HG02678 (cell line): ENCODE measurements at regions not wholly inside any gene's neighbourhood (a gene's known extent, or its start where the extent isn't known, plus 50 kb on each side); places are given as distances from the start of the nearest gene placed in this dataset.
A peak's percentile ranks its signal among the peaks of the same experiment; 100 is the strongest.

Source experiments
- ATAC-seq: cut with Tn5 transposase; IDR thresholded peaks from one replicate; pipeline ENCODE4 v1.9.1; 2021; ENCODE audit warnings: mild to moderate bottlenecking, moderate library complexity; ENCODE audit not compliant: unreplicated experiment

DNA sequence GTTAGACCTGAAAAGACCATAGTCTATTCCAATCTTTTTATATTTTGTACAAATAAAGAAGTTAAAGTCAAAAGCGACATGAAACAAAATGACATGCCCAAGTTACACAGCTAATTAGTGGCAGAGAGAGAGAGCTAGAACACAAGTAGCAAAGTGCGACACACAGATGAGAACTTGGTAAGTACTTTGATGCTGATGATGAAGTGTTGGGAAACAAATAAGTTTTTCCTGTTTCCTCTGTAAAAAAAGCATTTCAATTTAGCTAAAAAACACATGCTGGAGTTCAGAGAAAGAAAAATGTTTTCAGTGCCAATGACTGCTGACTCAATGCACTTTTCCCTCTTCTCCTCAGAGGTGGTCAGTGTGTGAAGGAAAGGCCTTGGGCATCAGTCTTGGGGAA is 226.9 kb downstream of the PAX3 start:
- ATAC-seq, result no peak

DNA sequence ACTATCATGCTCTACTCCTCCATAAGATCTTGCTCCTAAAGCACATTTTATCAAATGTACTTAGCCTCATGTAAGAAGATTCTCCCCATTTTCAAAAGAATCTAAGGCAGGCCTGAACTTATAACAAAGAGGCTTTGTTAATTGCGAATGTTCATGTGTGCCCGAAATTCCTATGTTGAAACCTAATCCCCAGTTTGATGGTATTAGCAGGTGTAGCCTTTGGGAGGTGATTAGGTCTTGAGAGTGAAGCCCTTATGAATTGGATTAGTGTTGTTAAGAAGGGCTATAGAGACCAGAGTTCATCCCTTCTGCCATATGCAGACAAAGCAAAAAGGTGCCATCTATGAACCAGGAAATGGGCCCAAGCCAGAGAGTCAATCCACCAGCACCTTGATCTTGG is 234.5 kb downstream of the PAX3 start:
- ATAC-seq, result no peak

GRCh38 chr2:222058819-222059445 is 239.9 kb downstream of the PAX3 start:
- no peak for ATAC-seq

- ATAC-seq, result no peak
These were observed 241.3 kb downstream of the PAX3 start for GRCh38 chr2:222057347-222058073.

DNA sequence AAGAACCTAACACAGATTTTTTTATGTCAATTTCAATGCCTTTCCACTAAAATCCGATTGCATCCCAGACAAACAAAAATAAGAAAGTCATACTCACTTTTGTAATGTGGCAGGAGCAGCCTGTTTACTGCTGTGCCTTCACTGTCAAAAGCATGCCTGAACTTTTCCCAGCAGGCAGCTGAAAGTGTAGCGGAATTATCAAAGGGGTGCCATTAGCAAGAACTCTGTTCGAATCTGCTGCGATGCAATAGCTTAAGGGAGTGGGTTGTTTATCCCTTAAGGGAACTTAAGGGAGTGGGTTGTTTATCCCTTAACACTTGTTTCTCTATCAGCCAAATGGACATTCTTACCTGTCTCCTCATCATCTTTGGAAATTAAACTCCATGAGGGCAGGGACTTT is 243.5 kb downstream of the PAX3 start:
- no peak for ATAC-seq

GRCh38 chr2:222054813-222055212 is 244.0 kb downstream of the PAX3 start:
- no peak for ATAC-seq

GRCh38 chr2:222052934-222053367 is 245.8 kb downstream of the PAX3 start:
- peak; percentile 54 for ATAC-seq

DNA sequence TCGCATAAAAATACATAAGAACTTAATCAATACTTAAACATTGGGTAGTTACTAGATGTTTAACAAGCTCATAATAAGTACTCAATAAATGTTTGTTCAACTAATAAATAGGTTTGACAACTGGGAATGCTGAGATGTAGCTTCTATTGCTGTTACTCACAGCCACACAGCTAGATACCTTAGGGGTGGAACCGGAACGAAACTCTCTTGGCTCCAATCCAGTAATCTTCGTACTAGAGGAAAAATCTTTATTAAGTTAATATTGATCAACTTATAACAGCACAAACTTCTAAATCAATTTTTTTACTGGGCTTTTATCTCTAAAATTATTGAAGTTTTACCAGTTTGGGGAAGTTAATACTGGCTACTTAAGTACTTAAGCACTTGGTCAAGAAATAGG is 247.8 kb downstream of the PAX3 start:
- ATAC-seq, result no peak

DNA sequence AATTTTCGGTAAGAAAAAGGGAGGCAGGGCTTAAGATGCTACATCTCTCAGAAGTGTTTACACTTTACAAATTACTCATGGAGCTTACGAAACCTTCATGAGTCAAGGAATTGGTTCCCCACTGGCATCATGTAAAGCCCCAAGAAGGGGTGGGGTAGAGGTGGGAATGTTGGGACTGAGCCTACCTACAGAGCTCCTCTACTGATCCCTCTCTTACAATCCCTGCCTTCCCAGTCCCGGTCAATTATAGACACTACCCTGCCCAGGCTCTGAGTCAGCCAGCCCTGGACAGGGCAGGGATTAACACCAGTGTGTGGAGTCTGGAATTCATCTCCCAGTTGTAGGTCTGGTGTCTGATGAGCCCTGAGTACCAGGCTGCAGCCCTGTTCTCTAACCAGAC is 248.9 kb downstream of the PAX3 start:
- ATAC-seq, result no peak

- ATAC-seq, result no peak
These were observed 254.9 kb downstream of the PAX3 start for GRCh38 chr2:222043897-222044296.

- no peak for ATAC-seq
These were observed 256.1 kb downstream of the PAX3 start for GRCh38 chr2:222042666-222043065.

GRCh38 chr2:222040333-222040732 is 258.5 kb downstream of the PAX3 start:
- ATAC-seq, result no peak

GRCh38 chr2:222039821-222040220 is 259.0 kb downstream of the PAX3 start:
- no peak for ATAC-seq

- no peak for ATAC-seq
These were observed 260.6 kb downstream of the PAX3 start for GRCh38 chr2:222038067-222038802.

DNA sequence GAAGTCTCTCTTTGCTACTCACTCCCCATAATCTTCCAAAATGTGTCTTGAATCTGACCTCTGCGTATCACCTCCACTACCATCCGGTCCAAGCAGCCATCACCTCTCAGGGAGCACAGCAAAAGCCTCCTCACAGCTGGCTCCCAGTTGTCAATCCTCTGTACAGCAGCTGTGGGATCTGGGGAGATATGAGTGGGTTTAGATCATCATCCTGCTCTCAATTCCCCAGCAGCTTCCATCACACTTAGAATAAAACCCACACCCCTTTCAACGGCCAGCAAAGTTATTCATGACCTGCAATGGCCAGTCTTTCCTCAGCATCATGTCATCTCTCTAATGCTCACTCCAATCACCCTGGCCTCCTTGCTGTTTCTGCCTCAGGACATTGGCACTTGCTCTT is 261.6 kb downstream of the PAX3 start:
- ATAC-seq, result no peak

DNA sequence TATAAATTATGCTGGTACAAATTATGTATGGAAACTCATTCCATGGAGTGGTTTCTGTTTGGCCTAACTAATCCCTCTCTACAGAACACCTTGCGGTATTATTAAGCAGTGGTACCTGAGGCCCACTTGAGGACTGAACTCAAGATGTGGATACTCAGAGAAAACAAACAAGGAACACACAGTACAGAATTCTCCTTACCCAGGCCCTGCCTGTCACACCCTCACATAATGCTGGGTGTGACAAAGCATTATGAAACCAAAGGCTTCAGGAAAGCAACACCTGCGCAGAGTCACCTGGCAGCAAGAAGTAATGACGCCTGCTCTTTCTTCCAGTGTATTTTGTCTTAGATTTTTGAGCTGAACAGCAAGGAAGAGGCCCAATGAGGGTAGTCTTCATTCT is 264.7 kb downstream of the PAX3 start:
- no peak for ATAC-seq

GRCh38 chr2:222033541-222033940 is 265.3 kb downstream of the PAX3 start:
- ATAC-seq, result no peak

DNA sequence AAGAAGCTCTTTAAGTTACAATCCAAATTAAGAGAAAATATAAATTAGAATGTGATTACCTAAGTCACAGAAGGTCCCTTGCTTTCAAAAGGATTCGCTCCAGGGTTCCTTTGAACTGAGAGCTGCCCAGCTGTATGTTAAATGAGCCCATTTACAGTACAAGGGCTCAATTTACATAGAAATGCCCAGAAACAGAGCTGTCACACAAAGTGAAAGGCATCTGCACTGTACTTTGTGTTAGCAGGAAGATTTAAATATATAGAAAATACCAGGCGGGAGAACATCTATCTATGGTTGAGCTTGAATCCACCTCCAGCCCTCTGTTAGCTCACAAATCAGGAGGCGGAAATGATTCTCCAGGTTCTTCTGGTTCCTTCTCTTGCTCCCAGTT is 272.9 kb downstream of the PAX3 start:
- ATAC-seq, result no peak

- ATAC-seq, result peak; percentile 46
These were observed 273.6 kb downstream of the PAX3 start for GRCh38 chr2:222024932-222025880.

DNA sequence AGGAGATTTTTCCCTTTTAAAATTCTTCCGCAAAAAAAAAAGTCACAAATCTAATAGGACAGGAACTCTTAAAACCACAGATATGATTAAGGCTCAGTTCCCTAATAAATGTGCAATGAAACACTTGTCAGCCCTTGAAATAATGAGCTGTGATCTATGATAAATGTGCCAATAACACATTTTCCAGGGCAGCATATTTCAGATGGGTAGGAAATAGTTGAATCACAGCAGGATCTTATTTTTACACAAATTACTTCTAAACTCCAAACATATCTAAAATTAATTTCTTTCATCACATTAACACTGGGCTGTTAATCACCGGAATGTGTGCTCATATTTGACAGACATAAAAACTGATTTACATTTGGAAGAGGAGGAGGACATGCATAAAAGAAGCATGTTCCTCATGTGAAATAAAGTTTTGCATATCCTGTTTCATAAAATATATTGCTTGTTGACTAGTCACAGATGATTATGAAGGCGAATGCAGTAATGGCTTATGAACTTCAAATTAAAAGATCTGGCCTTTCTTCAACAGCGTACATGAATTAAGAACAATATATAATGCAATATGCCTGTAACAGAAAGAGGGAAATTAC is 281.4 kb downstream of the PAX3 start:
- no peak for ATAC-seq

DNA sequence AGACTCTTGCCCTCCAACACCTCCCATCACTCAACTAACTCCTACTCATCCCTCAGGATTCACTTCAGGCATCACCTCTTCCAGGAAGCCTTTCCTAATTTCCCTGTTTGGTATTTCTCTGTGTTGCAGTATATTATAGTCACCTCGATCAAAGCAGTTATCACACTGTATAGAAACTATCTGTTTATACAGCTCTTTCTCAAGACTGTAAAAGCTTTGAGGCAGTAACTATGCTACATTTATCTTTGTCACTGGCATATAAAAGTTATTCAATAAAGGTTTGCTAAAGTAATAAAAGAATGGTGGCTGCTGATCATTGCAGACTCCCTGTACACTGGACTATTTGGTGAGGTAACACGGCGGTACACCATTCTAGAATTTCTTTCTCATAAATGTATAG is 284.9 kb downstream of the PAX3 start:
- no peak for ATAC-seq
